Endothelial cell (in vitro differentiated cells): ENCODE measurements at regions not wholly inside any gene's neighbourhood (a gene's known extent, or its start where the extent isn't known, plus 50 kb on each side); places are given as distances from the start of the nearest gene placed in this dataset.

Experiments used
- DNase-seq: peaks from one replicate; pipeline ENCODE4 v3.0.0; 2021; ENCODE audit warnings: low spot score
- H3K27ac Mint-ChIP-seq: one replicate; pipeline ENCODE4 v1.8.0; 2021; ENCODE audit warnings: mixed read lengths, inconsistent platforms; ENCODE audit not compliant: unreplicated experiment
- H3K27me3 Mint-ChIP-seq: one replicate; pipeline ENCODE4 v1.8.0; 2021; ENCODE audit warnings: mild to moderate bottlenecking, moderate library complexity, mixed read lengths, inconsistent platforms; ENCODE audit not compliant: unreplicated experiment
- H3K36me3 Mint-ChIP-seq: one replicate; pipeline ENCODE4 v1.8.0; 2021; ENCODE audit warnings: mild to moderate bottlenecking, low read depth, mixed read lengths, inconsistent platforms; ENCODE audit not compliant: unreplicated experiment
- H3K4me1 Mint-ChIP-seq: one replicate; pipeline ENCODE4 v1.8.0; 2021; ENCODE audit warnings: mild to moderate bottlenecking, mixed read lengths, inconsistent platforms; ENCODE audit not compliant: unreplicated experiment
- H3K4me3 Mint-ChIP-seq: one replicate; pipeline ENCODE4 v1.8.0; 2021; ENCODE audit warnings: mild to moderate bottlenecking, mixed read lengths, inconsistent platforms; ENCODE audit not compliant: unreplicated experiment
- H3K9me3 Mint-ChIP-seq: one replicate; pipeline ENCODE4 v1.8.0; 2021; ENCODE audit warnings: mixed read lengths, inconsistent platforms; ENCODE audit not compliant: unreplicated experiment
- CTCF ChIP-seq: fragments of 200-600 bp; sonication (generic); IDR thresholded peaks from one replicate; pipeline ENCODE4 v1.5.0; 2021; ENCODE audit warnings: antibody characterized with exemption; ENCODE audit not compliant: unreplicated experiment

GRCh38 chr4:11931266-11931820 lies 502.6 kb upstream of the HS3ST1 start:
- no peaks in the 10 kb centered on the region for H3K9me3 Mint-ChIP-seq
- no peak overlapping the region for H3K4me3 Mint-ChIP-seq
- H3K27me3 Mint-ChIP-seq, result no peaks in the 10 kb centered on the region
- TF ChIP-seq CTCF, result no peak
- no peak overlapping the region for H3K27ac Mint-ChIP-seq
- no peaks in the 10 kb centered on the region for H3K36me3 Mint-ChIP-seq
- H3K4me1 Mint-ChIP-seq, result no peaks in the 10 kb centered on the region
- DNase-seq, result no peak

- DNase-seq, result no peak
- Mint-ChIP-seq H3K4me3 (no peak overlapping the region), H3K27me3 (no peaks in the 10 kb centered on the region), H3K36me3 (no peaks in the 10 kb centered on the region), H3K9me3 (no peaks in the 10 kb centered on the region), H3K27ac (no peak overlapping the region), H3K4me1 (no peaks in the 10 kb centered on the region)
- no peak for TF ChIP-seq CTCF
Observed at GRCh38 chr4:11929080-11929479, 500.4 kb upstream of the HS3ST1 start.

GRCh38 chr4:11919316-11919715 lies 490.6 kb upstream of the HS3ST1 start:
- H3K9me3 Mint-ChIP-seq, result peaks cover 3% of the 10 kb centered on the region
- peaks cover 3% of the 10 kb centered on the region for H3K36me3 Mint-ChIP-seq
- H3K4me1 Mint-ChIP-seq, result peaks cover 2% of the 10 kb centered on the region
- no peak overlapping the region for H3K4me3 Mint-ChIP-seq
- TF ChIP-seq CTCF, result no peak
- H3K27me3 Mint-ChIP-seq, result no peaks in the 10 kb centered on the region
- H3K27ac Mint-ChIP-seq, result no peak overlapping the region
- no peak for DNase-seq

GRCh38 chr4:11914406-11914805 lies 485.7 kb upstream of the HS3ST1 start:
- no peak for TF ChIP-seq CTCF
- Mint-ChIP-seq H3K27me3 (peaks cover 1% of the 10 kb centered on the region), H3K27ac (peak overlapping the region; percentile 99), H3K9me3 (peaks cover 3% of the 10 kb centered on the region), H3K4me3 (no peak overlapping the region), H3K36me3 (peaks cover 3% of the 10 kb centered on the region), H3K4me1 (peaks cover 8% of the 10 kb centered on the region)
- DNase-seq, result peak; percentile 51

GRCh38 chr4:11912886-11913285 lies 484.2 kb upstream of the HS3ST1 start:
- DNase-seq, result no peak
- H3K27ac Mint-ChIP-seq, result peak overlapping the region; percentile 72
- peaks cover 1% of the 10 kb centered on the region for H3K27me3 Mint-ChIP-seq
- H3K9me3 Mint-ChIP-seq, result no peaks in the 10 kb centered on the region
- TF ChIP-seq CTCF, result no peak
- H3K4me3 Mint-ChIP-seq, result no peak overlapping the region
- H3K36me3 Mint-ChIP-seq, result no peaks in the 10 kb centered on the region
- H3K4me1 Mint-ChIP-seq, result peaks cover 14% of the 10 kb centered on the region
